GM04504 (cell line): ENCODE measurements at regions not wholly inside any gene's neighbourhood (a gene's known extent, or its start where the extent isn't known, plus 50 kb on each side); places are given as distances from the start of the nearest gene placed in this dataset.

Experiments used
- DNase-seq: peaks from one replicate; pipeline ENCODE4 v3.0.0-alpha.2; 2012; ENCODE audit warnings: low read depth

- no peak for DNase-seq
Observed at GRCh38 chr5:72619251-72619650, 112.0 kb upstream of the ZNF366 start.

- DNase-seq, result no peak
Observed at GRCh38 chr5:72618708-72619107, 111.5 kb upstream of the ZNF366 start.

DNA sequence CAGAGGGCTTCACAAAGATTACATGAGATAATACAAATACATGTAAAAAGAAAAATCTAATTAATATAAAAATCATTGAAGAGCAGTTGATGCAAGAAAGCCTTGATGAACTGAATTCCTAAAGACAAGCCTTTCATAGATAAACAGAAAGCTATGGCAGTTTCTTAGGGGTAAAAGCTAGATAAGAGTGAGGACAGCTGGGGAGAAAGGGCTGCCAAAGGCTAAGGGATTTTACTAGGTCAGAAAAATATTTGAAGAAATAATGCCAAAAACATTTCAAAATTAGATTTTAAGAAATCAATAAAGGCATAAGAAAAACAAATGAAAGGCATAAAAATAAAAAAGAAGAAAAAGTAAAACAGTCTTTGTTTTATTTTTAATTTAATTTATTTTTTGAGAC, 107.9 kb upstream of the ZNF366 start:
- DNase-seq, result no peak

DNA sequence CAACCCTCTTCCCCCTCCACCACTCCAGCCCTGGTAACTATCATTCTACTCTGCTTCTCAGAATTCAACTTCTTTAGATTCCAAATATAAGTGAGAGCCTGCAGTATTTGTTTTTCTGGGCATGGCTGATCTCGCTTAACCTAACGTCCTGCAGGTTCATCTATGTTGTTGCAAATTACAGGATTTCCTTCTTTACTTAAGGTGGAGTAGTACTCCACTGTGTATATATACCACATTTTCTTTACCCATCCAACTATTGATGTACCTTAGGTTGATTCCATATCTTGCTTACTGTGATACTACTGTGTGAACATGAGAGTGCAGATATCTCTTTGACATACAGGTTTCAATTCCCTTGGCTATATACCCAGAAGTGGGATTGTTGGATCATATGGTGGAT, 106.3 kb upstream of the ZNF366 start:
- DNase-seq, result no peak

- no peak for DNase-seq
Observed at GRCh38 chr5:72612810-72613209, 105.6 kb upstream of the ZNF366 start.

GRCh38 chr5:72611118-72611730, 104.0 kb upstream of the ZNF366 start:
- no peak for DNase-seq

DNA sequence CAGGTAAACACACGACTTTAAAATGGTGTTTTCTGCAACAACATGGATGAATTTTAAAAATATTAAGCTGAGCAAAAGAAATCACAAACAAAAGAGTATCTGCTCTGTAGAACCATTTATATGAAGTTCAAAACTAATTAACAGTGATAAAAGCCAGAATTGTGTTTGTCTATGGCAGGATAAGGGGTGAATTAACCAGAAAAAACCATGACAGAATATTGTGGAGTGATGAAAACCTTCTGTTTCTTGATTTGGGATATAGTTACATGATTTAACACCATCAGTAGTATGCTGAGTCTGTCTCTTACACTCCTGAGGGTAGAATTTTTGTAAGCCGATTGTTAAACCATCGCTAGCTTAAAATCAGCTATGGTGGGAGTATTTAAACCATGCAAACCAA, 101.7 kb upstream of the ZNF366 start:
- DNase-seq, result no peak

DNA sequence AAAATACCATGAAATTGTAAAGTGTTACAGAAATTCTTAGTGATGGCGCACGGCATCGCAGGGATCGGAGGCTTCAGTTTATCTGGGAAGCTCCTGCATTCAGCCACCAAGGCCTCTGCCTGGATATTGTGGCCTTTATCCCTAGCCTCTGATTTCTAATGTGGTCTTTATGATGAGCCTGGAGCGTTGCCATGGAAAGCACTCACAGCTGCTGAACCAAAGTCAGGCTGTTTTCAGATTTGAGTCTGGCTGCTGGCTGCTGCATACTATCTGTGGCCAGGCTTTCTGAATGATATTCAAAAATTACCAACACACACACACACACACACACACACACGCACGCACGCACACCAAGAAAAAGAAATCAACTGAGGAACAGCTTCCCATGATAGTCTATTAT, 101.1 kb upstream of the ZNF366 start:
- DNase-seq, result no peak

DNA sequence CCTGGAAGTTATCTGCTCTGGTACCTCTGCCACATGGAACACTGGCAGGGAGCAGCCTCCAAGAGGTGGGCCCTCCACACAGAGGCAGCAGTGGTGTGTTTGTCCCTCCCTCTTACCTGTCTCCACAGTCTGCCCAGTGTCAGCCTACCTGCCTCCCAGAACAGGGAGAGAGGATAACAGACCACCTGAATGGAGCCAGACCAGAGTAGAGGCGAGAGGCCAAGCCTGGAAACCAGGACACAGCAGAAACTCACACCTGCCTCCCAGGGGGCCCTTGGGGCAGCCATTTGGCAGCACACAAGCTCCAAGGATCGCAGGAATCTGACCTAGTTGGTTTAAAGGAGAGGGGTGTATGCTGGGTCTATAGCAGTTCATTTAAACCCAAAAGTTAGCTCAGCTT, 100.2 kb upstream of the ZNF366 start:
- no peak for DNase-seq

DNA sequence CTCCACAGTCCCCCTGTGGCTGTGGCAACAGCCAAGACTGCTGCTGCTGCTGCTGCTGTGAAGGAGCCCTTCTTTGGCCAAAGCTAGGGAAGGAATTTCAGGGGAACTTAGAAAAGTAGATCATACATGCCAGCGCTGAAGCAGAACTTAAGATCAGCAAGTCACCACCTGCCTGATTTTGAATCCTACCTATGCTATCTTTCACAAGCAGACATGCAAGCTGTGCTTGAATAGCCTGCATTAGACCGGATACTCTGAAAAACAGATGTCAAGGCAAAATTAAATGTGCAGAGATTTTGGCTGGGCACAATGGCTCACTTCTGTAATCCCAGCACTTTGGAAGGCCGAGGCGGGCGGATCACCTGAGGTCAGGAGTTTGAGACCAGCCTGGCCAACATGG, 99.3 kb upstream of the ZNF366 start:
- DNase-seq, result no peak

DNA sequence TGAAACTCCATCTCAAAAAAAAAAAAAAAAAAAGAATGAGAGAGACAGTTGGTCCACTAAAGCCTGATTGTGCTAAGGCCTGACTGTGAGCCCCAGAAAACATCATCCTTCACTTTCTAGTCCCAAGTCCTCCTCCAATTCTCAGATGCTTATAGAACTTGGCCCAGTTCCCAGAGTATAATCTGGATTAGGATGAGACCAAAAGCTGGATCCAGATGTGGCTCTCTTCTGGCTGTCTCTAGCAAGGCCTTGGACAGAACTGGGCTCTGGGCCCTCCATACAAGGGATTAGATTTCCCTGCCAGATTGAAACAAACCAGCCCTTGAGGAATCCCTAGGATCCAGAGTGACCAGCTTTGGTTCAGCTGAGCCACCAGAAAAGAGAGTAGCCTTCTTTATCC, 98.4 kb upstream of the ZNF366 start:
- DNase-seq, result no peak

- no peak for DNase-seq
Observed at GRCh38 chr5:72604798-72605154, 97.6 kb upstream of the ZNF366 start.

DNA sequence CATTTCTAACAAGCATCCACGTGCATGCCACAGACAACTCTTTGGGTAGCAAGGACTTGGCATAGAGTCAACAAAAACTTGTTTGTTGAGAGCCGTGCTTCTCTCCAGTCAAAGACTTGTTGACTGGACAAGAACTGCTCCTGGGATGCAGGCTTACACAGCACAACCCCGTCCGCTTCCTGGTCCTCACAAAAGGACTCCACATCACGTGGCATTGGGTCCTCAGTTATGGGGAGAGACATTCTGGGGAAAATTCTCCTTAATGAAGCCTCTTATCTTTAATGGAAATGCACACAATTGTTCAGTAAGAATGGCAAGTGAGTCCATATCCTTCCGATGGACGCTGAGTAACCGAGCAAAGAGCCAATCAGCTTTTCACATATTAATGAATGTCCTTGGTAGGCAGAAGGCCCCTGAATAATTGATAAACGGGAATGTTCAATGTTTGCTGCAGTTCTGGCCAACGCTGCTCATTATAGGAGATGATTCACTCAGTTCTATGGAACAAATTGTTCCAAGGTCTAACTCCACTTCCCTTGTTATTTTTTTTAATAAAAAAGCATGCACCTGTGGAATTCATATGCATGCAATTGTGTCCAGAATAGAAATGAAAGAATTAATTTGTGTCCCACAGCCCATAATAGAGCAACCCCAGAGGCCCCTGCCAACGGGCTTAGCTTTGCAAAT, 97.0 kb upstream of the ZNF366 start:
- DNase-seq, result no peak

- no peak for DNase-seq
Observed at GRCh38 chr5:72602696-72603685, 95.8 kb upstream of the ZNF366 start.

- DNase-seq, result no peak
Observed at GRCh38 chr5:72601861-72602260, 94.7 kb upstream of the ZNF366 start.

GRCh38 chr5:72600391-72600981, 93.3 kb upstream of the ZNF366 start:
- peak; percentile 93 for DNase-seq

GRCh38 chr5:72599519-72600370, 92.5 kb upstream of the ZNF366 start:
- DNase-seq, result no peak

GRCh38 chr5:72599065-72599433, 91.8 kb upstream of the ZNF366 start:
- no peak for DNase-seq

GRCh38 chr5:72598401-72599064, 91.3 kb upstream of the ZNF366 start:
- DNase-seq, result no peak

DNA sequence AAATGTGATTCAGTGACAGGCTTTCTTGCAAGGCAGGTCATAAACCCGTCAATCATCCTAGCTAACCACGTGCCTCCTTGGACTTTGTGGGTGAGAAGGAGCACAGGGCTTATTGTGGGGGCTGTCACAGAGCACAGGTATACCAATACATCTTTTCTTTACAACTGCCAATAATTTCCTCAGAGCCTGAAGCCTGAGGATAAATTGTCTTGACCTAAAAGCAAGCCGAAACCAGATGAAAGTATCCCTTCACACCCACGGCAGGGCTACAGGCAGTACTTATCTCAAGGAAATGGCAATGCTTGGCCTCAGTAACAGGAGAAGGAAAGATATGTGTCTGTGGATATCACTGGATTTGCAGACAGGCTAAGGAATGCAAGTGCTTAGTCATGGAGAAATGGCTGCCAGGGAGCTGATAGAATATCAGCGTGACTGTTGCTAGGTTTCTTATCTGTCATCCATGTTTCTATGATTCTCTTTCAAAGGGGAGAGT, 90.3 kb upstream of the ZNF366 start:
- DNase-seq, result peak; percentile 64

DNA sequence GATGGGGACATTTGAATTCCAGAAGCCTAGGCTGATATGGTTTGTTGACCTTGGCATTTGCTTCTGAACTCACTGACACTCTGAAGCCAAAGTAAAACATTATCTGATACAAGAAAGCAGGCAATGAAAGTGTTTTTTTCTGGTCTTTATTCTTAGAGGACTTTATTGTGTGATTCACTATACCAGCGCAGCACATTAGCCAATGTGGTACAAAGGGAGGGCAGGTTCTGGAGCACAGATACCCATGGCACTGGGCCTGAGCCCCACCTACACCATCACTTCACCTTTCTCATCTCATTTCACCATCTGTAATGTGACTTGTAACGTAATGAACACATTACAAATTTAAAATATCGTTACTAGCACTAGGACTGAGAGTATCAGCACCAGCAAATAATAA, 89.7 kb upstream of the ZNF366 start:
- DNase-seq, result no peak
